Astrocyte of the cerebellum (primary cell): ENCODE measurements at regions not wholly inside any gene's neighbourhood (a gene's known extent, or its start where the extent isn't known, plus 50 kb on each side); places are given as distances from the start of the nearest gene placed in this dataset.

Experiments
- DNase-seq: peaks from one replicate; pipeline ENCODE4 v3.0.0-alpha.2; 2011; ENCODE audit warnings: low read depth
- H3K4me3 ChIP-seq: 2 replicates; pipeline ENCODE4 v1.5.1; 2011; ENCODE audit warnings: mild to moderate bottlenecking, low read depth, low read length, moderate library complexity
- in situ Hi-C: cut with HindIII; loops from 2 replicates; pipeline ENCODE4 v1.10.0; 2017; ENCODE audit warnings: low sequenced_read_pairs
- TF ChIP-seq, protein P1 (sequence below): IDR thresholded peaks from 2 replicates; pipeline ENCODE4 v1.5.1; 2012; ENCODE audit warnings: low read length, low read depth, moderate library complexity, mild to moderate bottlenecking; ENCODE audit errors: missing control alignments

DNA sequence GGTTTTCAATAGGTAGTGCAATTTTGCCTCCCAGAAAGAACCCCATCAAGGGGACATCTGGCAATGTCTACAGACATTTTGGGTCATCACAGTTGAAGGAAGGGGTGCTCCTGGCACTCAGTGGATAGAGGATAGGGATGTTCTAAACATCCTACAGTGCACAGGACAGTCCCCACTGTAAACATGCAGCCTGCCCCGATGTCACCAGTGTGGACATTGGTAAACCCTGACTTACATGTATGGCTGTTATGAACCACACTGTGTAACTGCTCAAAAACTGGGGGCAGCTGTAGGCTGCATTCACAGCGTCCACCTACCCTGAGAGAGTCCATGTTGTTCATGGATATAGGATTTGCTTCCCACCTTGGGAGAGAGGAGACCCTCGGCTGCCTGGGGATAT is 79.3 kb upstream of the FOXQ1 start:
- no peak overlapping the region for H3K4me3 ChIP-seq
- DNase-seq: no peak
- TF ChIP-seq, protein P1, sequence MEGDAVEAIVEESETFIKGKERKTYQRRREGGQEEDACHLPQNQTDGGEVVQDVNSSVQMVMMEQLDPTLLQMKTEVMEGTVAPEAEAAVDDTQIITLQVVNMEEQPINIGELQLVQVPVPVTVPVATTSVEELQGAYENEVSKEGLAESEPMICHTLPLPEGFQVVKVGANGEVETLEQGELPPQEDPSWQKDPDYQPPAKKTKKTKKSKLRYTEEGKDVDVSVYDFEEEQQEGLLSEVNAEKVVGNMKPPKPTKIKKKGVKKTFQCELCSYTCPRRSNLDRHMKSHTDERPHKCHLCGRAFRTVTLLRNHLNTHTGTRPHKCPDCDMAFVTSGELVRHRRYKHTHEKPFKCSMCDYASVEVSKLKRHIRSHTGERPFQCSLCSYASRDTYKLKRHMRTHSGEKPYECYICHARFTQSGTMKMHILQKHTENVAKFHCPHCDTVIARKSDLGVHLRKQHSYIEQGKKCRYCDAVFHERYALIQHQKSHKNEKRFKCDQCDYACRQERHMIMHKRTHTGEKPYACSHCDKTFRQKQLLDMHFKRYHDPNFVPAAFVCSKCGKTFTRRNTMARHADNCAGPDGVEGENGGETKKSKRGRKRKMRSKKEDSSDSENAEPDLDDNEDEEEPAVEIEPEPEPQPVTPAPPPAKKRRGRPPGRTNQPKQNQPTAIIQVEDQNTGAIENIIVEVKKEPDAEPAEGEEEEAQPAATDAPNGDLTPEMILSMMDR: no peak
- in situ Hi-C loops: no loop called here

DNA sequence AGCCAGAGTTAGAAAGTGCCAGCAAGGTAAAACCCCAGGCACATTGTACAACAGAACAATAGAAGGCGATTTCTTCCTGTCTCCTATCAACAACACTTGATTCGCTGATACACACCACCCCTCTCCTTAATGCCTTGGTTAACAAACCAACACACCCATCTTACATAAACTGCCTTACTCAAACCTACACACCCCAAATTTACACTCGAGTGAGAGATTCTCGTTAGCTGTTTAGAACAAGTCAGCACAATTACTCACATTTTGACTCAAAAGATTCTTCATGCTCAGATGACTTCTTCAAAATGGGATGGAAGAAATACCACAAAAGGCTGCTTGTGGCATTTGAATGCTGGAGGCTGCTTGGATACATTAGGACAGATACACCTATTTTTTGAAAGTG is 80.0 kb upstream of the FOXQ1 start:
- TF ChIP-seq, protein P1: no peak
- no peak for DNase-seq
- no peak overlapping the region for H3K4me3 ChIP-seq
- in situ Hi-C loops: no loop called here

DNA sequence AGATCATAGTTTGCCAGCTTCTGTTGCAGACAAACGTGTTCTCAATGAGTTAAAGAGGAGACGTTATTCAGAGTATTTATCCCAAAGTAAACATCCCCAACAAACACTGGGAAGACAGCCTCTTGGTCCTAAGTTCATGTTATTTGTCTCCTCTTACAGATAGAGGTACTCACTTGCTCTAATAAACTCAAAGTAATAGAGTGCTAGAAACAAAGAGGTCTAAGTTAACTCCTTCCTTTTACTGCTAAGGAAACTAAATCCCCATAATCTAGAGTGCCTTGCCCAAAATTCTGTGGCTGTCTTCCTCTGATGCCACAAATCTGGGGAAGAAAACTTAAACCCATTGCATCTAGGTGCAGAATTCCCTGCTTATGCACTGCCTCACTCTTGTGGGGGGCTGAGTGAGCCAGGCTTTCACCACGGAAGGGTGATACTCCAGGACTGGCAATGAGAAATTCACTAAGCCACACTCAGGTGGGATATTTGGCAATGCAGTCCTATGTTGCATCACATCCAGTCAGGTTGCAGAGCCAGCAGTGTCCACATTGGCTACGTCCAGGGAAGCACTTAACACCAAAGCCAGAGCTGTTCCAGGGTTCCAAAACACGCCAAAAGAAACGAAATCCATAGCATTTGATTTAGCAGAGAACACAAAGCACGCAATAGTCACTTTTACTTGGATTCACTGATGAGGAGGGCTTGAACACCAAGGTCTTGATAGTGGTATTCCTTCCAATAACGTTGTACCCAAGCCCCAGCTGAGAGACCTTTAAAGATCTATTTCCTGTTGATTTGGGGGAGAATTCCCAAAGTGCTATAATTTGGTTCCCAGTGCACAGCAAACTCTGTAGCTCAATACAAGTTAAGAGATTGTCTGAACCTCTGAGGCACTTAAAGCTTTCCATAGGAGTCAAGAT is 81.0 kb upstream of the FOXQ1 start:
- TF ChIP-seq, protein P1: no peak
- in situ Hi-C loops: no loop called here
- no peak overlapping the region for H3K4me3 ChIP-seq

DNA sequence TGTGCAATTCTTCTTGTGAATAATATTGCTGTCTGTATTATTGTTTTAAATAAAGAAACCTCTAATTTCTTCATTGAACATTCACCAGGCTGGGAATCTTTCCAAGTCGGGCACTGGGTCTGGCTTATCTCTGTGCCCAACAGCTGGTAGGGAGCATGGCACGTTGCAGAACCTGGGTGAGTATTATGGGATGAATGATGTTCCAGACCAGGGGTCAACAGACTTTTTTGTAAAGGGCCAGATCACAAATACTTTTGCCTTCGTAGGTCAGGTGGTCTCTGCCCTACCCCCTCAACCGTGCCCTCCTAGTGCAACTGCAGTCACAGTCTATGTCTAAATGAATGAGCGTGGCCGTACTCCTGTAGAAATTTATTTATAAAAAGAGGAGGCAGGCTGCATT is 81.6 kb upstream of the FOXQ1 start:
- no peak overlapping the region for H3K4me3 ChIP-seq
- in situ Hi-C loops: no loop called here
- DNase-seq: no peak
- TF ChIP-seq, protein P1: no peak

More for the DNA sequence above, 81.0 kb upstream of the FOXQ1 start:
- DNase-seq: no peak

DNA sequence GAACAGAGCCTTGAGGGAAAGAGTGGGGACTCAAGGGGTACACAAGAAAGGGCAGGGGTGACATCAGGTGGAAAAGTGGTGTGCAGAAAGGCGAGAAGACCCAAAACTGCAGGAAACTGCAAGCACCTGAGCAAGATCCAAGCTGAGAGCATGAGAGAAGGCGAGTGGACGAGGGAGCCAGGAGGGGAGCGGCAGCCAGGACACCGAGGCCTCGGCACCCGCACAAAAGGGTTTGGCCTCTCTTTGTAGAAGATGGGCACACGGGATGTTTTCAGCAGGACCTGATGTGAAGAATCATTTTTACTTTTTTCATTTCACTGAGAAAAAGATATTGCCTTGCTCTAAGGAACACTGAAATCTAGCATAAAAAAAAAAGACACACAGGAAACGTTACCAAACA is 82.1 kb upstream of the FOXQ1 start:
- TF ChIP-seq, protein P1: no peak
- no peak overlapping the region for H3K4me3 ChIP-seq
- in situ Hi-C loops: no loop called here
- no peak for DNase-seq

DNA sequence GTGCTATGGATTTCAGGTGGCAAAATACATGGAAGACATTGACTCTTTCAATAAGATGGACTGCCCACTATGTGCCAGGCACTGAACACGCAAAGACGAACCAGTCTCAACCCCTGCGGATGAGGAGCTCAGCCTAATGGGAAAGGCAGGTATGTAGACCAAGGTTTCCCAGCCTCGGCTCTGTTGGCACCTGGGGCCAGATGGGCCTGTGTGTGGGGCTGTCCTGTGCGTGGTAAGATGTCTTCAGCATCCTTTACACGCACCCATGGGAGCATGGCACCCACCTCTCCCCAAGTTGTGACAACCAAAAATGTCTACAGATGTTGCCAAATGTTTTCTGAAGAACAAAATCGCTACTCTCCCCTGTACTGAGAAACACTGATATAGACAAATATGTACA is 82.6 kb upstream of the FOXQ1 start:
- TF ChIP-seq, protein P1: no peak
- H3K4me3 ChIP-seq: no peak overlapping the region
- no peak for DNase-seq
- in situ Hi-C loops: no loop called here
